HCT116 (cell line): ENCODE measurements at regions not wholly inside any gene's neighbourhood (a gene's known extent, or its start where the extent isn't known, plus 50 kb on each side); places are given as distances from the start of the nearest gene placed in this dataset.

ENCODE experiments used
- ATAC-seq: fragments of 200-7000 bp; cut with Tn5 transposase; 2 replicates; pipeline ENCODE4 v1.9.1; 2020; ENCODE audit warnings: mild to moderate bottlenecking, moderate library complexity
- BruUV-seq: library from RNA; stranded (reverse); fragments of 400-500 nt; replicated peaks from 2 replicates; lab custom pipeline; 2021; lab: Mats Ljungman, UMichigan
- CTCF ChIA-PET: fragments of 300-600 bp; sonication (Branson Sonifier 250); formaldehyde crosslinking; loops from one replicate; lab custom pipeline; 2021; ENCODE audit warnings: antibody characterized with exemption; lab: Charles Lee
- POLR2A ChIA-PET: fragments of 300-600, 350-600 bp; sonication (Branson Sonifier 250); formaldehyde crosslinking; loops from one replicate; lab custom pipeline; 2021; ENCODE audit warnings: antibody characterized with exemption; lab: Charles Lee
- RAD21 ChIA-PET, 2 experiments: fragments of 300-600 bp; sonication (Branson Sonifier 250); formaldehyde crosslinking; loops; one replicate each; lab custom pipeline; 2023; ENCODE audit warnings: low total read pairs in 2 of 2; ENCODE audit not compliant: uncharacterized antibody in 2 of 2, unreplicated experiment in 2 of 2, low non-redundant PET in 1 of 2; lab: Charles Lee
- DNase-seq: peaks from one replicate; pipeline ENCODE4 v3.0.0-alpha.2; 2010; ENCODE audit warnings: low read depth, low spot score
- H2AFZ ChIP-seq: fragments of 200-600 bp; shearing (Covaris generic), sonication (generic); 2 replicates; pipeline ENCODE4 v1.6.1; 2017; ENCODE audit warnings: low read depth, mixed run types, mixed read lengths, antibody characterized with exemption, low read length; ENCODE audit not compliant: poor library complexity, severe bottlenecking
- H3K27ac ChIP-seq: 2 replicates; pipeline ENCODE4 v1.5.1; 2012; ENCODE audit warnings: low read depth, low read length
- H3K27me3 ChIP-seq: fragments of 200-600 bp; sonication (generic); 2 replicates; pipeline ENCODE4 v1.6.1; 2016; ENCODE audit warnings: mixed run types, low read length, mixed read lengths; ENCODE audit not compliant: insufficient read depth
- H3K36me3 ChIP-seq, 2 experiments: fragments of 200-500 bp in 1 of 2; fragments of 200-600 bp in 1 of 2; sonication (Bioruptor generic) in 1 of 2; sonication (generic) in 1 of 2; 2 replicates each; pipeline versions ENCODE4 v1.5.1 to v1.6.1; 2014 to 2016; ENCODE audit warnings: low read length in 2 of 2, inconsistent platforms in 1 of 2, mixed read lengths in 1 of 2, mixed run types in 1 of 2; ENCODE audit not compliant: insufficient read depth in 2 of 2, control insufficient read depth in 1 of 2
- H3K4me1 ChIP-seq, 2 experiments: fragments of 200-600 bp in 1 of 2; sonication (generic) in 1 of 2; 2 replicates each; pipeline versions ENCODE4 v1.5.1 to v1.6.1; 2012 to 2017; ENCODE audit warnings: low read length in 2 of 2, inconsistent platforms in 1 of 2, mild to moderate bottlenecking in 1 of 2, mixed read lengths in 1 of 2, mixed run types in 1 of 2, moderate library complexity in 1 of 2; ENCODE audit not compliant: insufficient read depth in 2 of 2, control insufficient read depth in 1 of 2
- H3K4me2 ChIP-seq: fragments of 200-600 bp; sonication (generic); 2 replicates; pipeline ENCODE4 v1.6.1; 2017; ENCODE audit warnings: mixed run types, low read length, mixed read lengths
- H3K4me3 ChIP-seq, 2 experiments: fragments of 200-600 bp in 1 of 2; sonication (generic) in 1 of 2; replicated peaks in 1 of 2; 2 replicates each; pipeline ENCODE4 v1.5.1; 2011 to 2016; ENCODE audit warnings: low read length in 2 of 2, control low read depth in 1 of 2, low read depth in 1 of 2, mild to moderate bottlenecking in 1 of 2, mixed read lengths in 1 of 2, mixed run types in 1 of 2
- H3K79me2 ChIP-seq: fragments of 200-600 bp; sonication (generic); 2 replicates; pipeline ENCODE4 v1.6.1; 2017; ENCODE audit warnings: mild to moderate bottlenecking, mixed run types, low read length, moderate library complexity, mixed read lengths; ENCODE audit not compliant: insufficient read depth
- H3K9ac ChIP-seq: fragments of 200-600 bp; sonication (generic); 2 replicates; pipeline ENCODE4 v1.6.1; 2016; ENCODE audit warnings: low read length, mixed read lengths
- H3K9me2 ChIP-seq: fragments of 200-600 bp; sonication (generic), shearing (Covaris generic); 2 replicates; pipeline ENCODE4 v1.6.1; 2017; ENCODE audit warnings: mixed run types, mild to moderate bottlenecking, moderate library complexity; ENCODE audit not compliant: insufficient read depth
- H3K9me3 ChIP-seq, 2 experiments: fragments of 200-500 bp in 1 of 2; fragments of 200-600 bp in 1 of 2; sonication (Bioruptor generic) in 1 of 2; sonication (generic) in 1 of 2; 2 replicates each; pipeline ENCODE4 v1.6.1; 2014 to 2017; ENCODE audit warnings: low read length in 2 of 2, mixed read lengths in 2 of 2, inconsistent platforms in 1 of 2, low read depth in 1 of 2, mild to moderate bottlenecking in 1 of 2, mixed run types in 1 of 2, moderate library complexity in 1 of 2; ENCODE audit not compliant: control insufficient read depth in 1 of 2, insufficient read depth in 1 of 2
- H4K20me1 ChIP-seq: fragments of 200-600 bp; sonication (generic), shearing (Covaris generic); 2 replicates; pipeline ENCODE4 v1.6.1; 2017; ENCODE audit warnings: mixed run types, mild to moderate bottlenecking, moderate library complexity; ENCODE audit not compliant: insufficient read depth
- CBX3 ChIP-seq: IDR thresholded peaks from 2 replicates; pipeline ENCODE4 v1.6.1; 2012; ENCODE audit warnings: low read depth
- CTCF ChIP-seq, 3 experiments: fragments of 200-600 bp in 1 of 3; sonication (generic) in 1 of 3; IDR thresholded peaks in 2 of 3; conservative IDR thresholded peaks in 1 of 3; 2 replicates each; pipeline ENCODE4 v1.5.1; 2012 to 2017; ENCODE audit warnings: low read depth in 2 of 3, low read length in 2 of 3, antibody characterized with exemption in 1 of 3, borderline replicate concordance in 1 of 3, control low read depth in 1 of 3, mild to moderate bottlenecking in 1 of 3, mixed read lengths in 1 of 3, mixed run types in 1 of 3, moderate library complexity in 1 of 3; ENCODE audit not compliant: insufficient read depth in 1 of 3
- EGR1 ChIP-seq: IDR thresholded peaks from 2 replicates; pipeline ENCODE4 v1.6.1; 2012; ENCODE audit warnings: low read depth
- EZH2phosphoT487 ChIP-seq: fragments of 200-600 bp; IDR thresholded peaks from 2 replicates; pipeline ENCODE4 v1.6.1; 2018; ENCODE audit warnings: antibody characterized with exemption, borderline replicate concordance
- JUND ChIP-seq: IDR thresholded peaks from 2 replicates; pipeline ENCODE4 v1.6.1; 2012
- MAX ChIP-seq: IDR thresholded peaks from 2 replicates; pipeline ENCODE4 v1.6.1; 2012
- POLR2A ChIP-seq: IDR thresholded peaks from 2 replicates; pipeline ENCODE4 v1.7.0; 2011; ENCODE audit warnings: borderline replicate concordance; ENCODE audit not compliant: insufficient read depth, insufficient read length; ENCODE audit errors: extremely low read depth
- RAD21 ChIP-seq: IDR thresholded peaks from 2 replicates; pipeline ENCODE4 v1.6.1; 2012; ENCODE audit warnings: low read depth, mild to moderate bottlenecking
- REST ChIP-seq: IDR thresholded peaks from 2 replicates; pipeline ENCODE4 v1.6.1; 2012; ENCODE audit warnings: low read depth
- SIN3A ChIP-seq: IDR thresholded peaks from 2 replicates; pipeline ENCODE4 v1.6.1; 2012; ENCODE audit warnings: low read depth
- SP1 ChIP-seq: IDR thresholded peaks from 2 replicates; pipeline ENCODE4 v1.6.1; 2012; ENCODE audit warnings: low read depth
- SRF ChIP-seq: IDR thresholded peaks from 2 replicates; pipeline ENCODE4 v1.6.1; 2012; ENCODE audit warnings: low read depth
- ZFX ChIP-seq: fragments of 450-650 bp; IDR thresholded peaks from 2 replicates; pipeline ENCODE4 v1.6.1; 2017
- ZNF274 ChIP-seq: fragments of 200-500 bp; sonication (Bioruptor generic); IDR thresholded peaks from 2 replicates; pipeline ENCODE4 v1.6.1; 2014; ENCODE audit warnings: mild to moderate bottlenecking, low read depth, low read length, inconsistent platforms
- intact Hi-C: fragments of 100-400 bp; cut with micrococcal nuclease; formaldehyde crosslinking; loops from 2 replicates; pipeline ENCODE4 v1.10.0; 2022
- TF ChIP-seq, protein P1 (sequence below): IDR thresholded peaks from 2 replicates; pipeline ENCODE4 v1.6.1; 2011; ENCODE audit warnings: mild to moderate bottlenecking, low read length, moderate library complexity; ENCODE audit not compliant: insufficient replicate concordance; ENCODE audit errors: extremely low read depth

DNA sequence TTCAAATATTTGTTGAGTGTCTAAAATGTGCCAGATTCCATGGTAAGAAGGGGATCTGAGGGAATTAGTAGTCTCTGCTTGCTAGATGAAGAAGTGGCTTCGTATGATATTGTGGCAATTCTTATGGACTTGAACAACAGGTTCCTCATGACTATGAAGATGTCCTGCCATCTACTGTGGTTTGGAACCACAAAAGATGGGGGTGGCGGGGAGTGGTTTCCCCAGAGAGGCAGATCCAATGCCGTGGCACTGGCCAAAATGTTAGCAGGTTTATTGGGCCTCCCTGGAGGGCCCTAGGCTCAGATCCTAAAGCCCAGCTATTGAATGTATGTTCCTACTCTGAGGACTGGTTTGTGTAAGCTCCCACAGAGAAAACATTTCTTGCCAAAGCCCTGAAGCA lies 120.8 kb downstream of the RGS2 start:
- no peak for TF ChIP-seq CTCF (IDR thresholded peaks at IDR 0.05 in 2 of 3, conservative IDR thresholded peaks at IDR 0.05 in 1 of 3; ENCODE audit: borderline replicate concordance in 1 of 3, insufficient read depth in 1 of 3, low read depth in 2 of 3, low read length in 2 of 3)
- no peak for TF ChIP-seq MAX
- TF ChIP-seq EZH2phosphoT487 = no peak
- TF ChIP-seq, protein P1, sequence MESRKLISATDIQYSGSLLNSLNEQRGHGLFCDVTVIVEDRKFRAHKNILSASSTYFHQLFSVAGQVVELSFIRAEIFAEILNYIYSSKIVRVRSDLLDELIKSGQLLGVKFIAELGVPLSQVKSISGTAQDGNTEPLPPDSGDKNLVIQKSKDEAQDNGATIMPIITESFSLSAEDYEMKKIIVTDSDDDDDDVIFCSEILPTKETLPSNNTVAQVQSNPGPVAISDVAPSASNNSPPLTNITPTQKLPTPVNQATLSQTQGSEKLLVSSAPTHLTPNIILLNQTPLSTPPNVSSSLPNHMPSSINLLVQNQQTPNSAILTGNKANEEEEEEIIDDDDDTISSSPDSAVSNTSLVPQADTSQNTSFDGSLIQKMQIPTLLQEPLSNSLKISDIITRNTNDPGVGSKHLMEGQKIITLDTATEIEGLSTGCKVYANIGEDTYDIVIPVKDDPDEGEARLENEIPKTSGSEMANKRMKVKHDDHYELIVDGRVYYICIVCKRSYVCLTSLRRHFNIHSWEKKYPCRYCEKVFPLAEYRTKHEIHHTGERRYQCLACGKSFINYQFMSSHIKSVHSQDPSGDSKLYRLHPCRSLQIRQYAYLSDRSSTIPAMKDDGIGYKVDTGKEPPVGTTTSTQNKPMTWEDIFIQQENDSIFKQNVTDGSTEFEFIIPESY = no peak
- TF ChIP-seq ZNF274 = no peak
- TF ChIP-seq CBX3 = no peak
- TF ChIP-seq POLR2A = no peak
- TF ChIP-seq SP1 = no peak
- no peak for TF ChIP-seq EGR1
- no peak for TF ChIP-seq SIN3A
- TF ChIP-seq SRF = no peak
- TF ChIP-seq RAD21 = no peak
- no peak for TF ChIP-seq REST
- TF ChIP-seq ZFX = no peak
- TF ChIP-seq JUND = no peak
- Histone ChIP-seq H4K20me1 (no peaks in the 10 kb centered on the region), H3K4me3 (no peak overlapping the region), H3K4me1 (no peaks in the 10 kb centered on the region), H3K27me3 (no peaks in the 10 kb centered on the region), H3K9ac (no peak overlapping the region), H3K79me2 (no peaks in the 10 kb centered on the region), H3K9me2 (no peaks in the 10 kb centered on the region), H3K4me2 (no peak overlapping the region), H2AFZ (no peak overlapping the region), H3K9me3 (no peaks in the 10 kb centered on the region), H3K27ac (no peak overlapping the region), H3K36me3 (no peaks in the 10 kb centered on the region)
- no TSS peak for BruUV-seq
- intact Hi-C loops = no loop called here
- no peak for ATAC-seq
- ChIA-PET CTCF (no interaction called here), RAD21 (no interaction called here), POLR2A (no interaction called here)
- DNase-seq = no peak
